ENCODE measurements at regions not wholly inside any gene's neighbourhood (a gene's known extent, or its start where the extent isn't known, plus 50 kb on each side); places are given as distances from the start of the nearest gene placed in this dataset.
"Not testable (repeated sequence)": the region's sequence is repeated elsewhere in the genome, so short reads cannot be mapped to it uniquely, and the experiment has no call there.

DNA sequence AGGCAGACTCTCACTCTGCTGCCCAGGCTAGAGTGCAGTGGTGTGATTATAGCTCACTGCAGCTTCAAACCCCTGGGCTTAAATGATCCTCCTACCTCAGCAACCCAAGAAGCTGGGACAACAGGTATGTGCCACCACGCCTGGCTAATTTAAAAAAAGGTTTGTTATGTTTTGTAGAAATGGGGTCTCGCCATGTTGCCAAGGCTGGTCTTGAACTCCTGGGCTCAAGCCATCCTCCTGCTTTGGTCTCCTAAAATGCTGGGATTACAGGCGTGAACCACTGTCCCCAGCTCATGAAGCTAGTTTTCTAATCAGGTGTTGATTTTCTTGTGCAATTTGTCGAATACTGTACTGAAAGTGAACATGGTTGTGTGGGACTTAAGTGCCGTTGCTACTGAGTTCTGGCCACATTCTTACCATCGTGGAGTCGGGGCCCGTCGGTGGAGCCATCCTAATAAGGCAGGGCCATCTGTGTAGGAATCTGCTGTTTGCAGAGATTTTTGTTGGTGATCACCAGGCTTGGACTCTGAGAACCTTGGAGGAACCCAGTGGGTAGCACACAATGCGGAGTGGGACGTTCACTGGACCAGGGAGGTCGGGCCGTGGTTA is 193.2 kb downstream of the GOLGA6L6 start:
- DNase-seq, result no peak
- no peaks in the 10 kb centered on the region for H3K9me3 ChIP-seq (ENCODE audit: control insufficient read depth, low read length)

DNA sequence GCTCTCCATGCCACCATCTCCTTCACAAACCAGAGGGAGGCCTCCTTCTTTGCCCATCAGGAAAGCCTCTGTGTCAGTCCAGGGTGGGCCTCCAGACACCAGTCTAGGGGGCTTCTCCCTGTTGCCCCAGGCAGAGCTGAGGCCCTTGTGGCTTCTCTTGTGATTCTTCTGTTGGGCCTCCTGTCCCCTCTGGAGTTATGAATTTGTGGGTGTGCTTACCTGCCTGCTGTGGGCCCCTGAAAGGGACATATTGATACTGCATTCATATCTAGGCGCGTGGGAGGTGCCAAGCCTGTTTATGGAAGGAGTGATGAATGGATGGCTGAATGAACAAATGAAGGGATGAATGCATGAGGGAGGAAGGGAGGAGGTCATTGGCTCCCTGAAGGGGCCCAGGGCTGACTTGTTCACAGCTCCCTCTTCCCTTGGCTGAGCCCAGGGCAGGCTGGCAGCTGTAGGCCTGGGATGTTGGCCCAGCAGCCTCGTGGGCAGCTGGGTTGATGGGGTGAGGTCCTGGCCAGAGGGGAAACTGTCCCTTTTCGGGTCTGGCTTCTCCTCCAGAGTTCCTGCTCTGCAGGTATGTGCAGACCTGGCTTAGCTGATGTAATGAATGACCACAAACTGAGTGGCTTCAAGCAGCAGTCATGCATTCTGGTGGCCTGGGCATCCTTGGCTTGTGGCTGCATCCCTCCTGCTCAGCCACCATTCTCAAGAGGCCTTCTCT is 195.4 kb downstream of the GOLGA6L6 start:
- no peaks in the 10 kb centered on the region for H3K9me3 ChIP-seq (ENCODE audit: control insufficient read depth, low read length)
- no peaks in the 10 kb centered on the region for H3K36me3 ChIP-seq (ENCODE audit: control insufficient read depth, insufficient read depth, low read length)
- no peaks in the 10 kb centered on the region for H3K27me3 ChIP-seq (replicated peaks; ENCODE audit: control insufficient read depth, insufficient read depth, low read length, poor library complexity, severe bottlenecking)
- no peak overlapping the region for H3K27ac ChIP-seq (ENCODE audit: insufficient read depth, low read length, poor library complexity, severe bottlenecking)
- DNase-seq, result no peak
- no peak overlapping the region for H3K4me3 ChIP-seq (ENCODE audit: insufficient read depth, low read depth, low read length, poor library complexity, severe bottlenecking)
- H3K4me1 ChIP-seq (ENCODE audit: control insufficient read depth, insufficient read depth, low read length, poor library complexity, severe bottlenecking), result no peaks in the 10 kb centered on the region

More for the DNA sequence above, 193.2 kb downstream of the GOLGA6L6 start:
- Histone ChIP-seq H3K27me3 (replicated peaks; ENCODE audit: control insufficient read depth, insufficient read depth, low read length, poor library complexity, severe bottlenecking) (no peaks in the 10 kb centered on the region), H3K36me3 (ENCODE audit: control insufficient read depth, insufficient read depth, low read length) (no peaks in the 10 kb centered on the region), H3K4me3 (ENCODE audit: insufficient read depth, low read depth, low read length, poor library complexity, severe bottlenecking) (no peak overlapping the region), H3K27ac (ENCODE audit: insufficient read depth, low read length, poor library complexity, severe bottlenecking) (no peak overlapping the region), H3K4me1 (ENCODE audit: control insufficient read depth, insufficient read depth, low read length, poor library complexity, severe bottlenecking) (no peaks in the 10 kb centered on the region)

DNA sequence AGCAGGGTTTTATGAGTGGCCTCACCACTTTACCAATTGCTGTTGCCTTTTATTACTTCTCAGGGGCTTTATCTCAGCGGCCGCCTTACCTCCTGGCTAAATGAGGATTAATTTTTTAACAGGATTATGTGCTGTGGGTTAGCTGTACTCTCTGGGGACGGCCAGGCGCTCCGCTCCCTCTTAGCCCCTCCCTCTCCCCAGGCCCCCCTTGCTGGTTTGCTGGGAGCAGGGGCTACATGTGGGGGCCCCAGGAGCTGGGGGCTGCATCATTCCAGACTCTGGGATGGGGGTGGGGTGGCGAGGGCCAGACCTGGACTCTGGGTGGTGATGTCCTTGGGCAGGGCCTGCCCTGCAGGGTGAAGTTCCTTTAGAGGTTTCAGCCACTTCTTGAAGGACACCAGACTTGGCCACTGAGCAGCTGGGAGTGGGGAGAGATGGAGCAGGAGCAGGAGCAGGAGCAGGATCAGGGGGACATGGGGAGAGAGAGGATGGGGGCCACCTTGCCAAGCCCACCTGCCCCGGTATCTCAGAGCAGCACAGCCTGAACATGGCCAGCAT is 196.1 kb downstream of the GOLGA6L6 start:
- Histone ChIP-seq H3K4me1 (ENCODE audit: control insufficient read depth, insufficient read depth, low read length, poor library complexity, severe bottlenecking) (no peaks in the 10 kb centered on the region), H3K36me3 (ENCODE audit: control insufficient read depth, insufficient read depth, low read length) (no peaks in the 10 kb centered on the region), H3K4me3 (ENCODE audit: insufficient read depth, low read depth, low read length, poor library complexity, severe bottlenecking) (no peak overlapping the region), H3K27me3 (replicated peaks; ENCODE audit: control insufficient read depth, insufficient read depth, low read length, poor library complexity, severe bottlenecking) (no peaks in the 10 kb centered on the region), H3K9me3 (ENCODE audit: control insufficient read depth, low read length) (no peaks in the 10 kb centered on the region), H3K27ac (ENCODE audit: insufficient read depth, low read length, poor library complexity, severe bottlenecking) (no peak overlapping the region)
- no peak for DNase-seq

DNA sequence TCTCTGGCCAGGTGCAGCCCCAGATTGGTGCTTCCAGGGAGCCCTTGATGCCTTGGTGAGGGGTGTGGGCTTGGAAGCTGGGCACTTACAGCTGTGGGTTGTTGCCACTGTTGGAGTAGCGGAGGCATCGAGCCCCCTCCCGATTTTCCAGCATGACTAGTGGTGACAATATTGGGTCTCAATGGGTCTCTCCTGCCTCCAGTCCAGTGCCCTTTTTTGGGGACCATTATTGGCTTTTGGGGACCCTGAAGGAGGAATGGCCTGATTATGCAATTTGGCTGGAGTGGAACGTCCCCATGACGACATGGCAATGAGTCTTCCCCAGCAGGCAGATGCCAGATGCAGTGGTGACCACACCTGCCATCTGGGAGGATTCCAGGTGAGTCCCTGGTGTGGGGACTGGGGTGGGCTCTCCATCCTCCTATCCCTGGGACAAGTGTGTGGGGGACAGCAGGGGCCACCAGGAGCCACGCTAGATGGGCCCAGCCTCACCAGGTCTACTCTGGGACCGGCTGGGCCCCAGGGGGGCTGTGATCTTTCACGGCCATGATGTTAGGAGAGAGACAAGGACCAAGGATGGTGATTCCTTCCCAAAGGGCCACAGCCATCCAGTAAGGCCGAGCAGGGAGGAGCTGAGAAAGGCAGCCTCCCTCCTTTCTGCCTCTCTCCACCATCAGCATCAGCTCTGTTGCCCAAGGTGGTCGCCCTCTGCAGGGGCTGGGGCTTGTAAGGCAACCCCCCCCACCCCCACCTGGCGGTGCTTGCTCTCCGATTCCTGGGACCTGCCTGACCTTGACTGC is 196.8 kb downstream of the GOLGA6L6 start:
- H3K9me3 ChIP-seq (ENCODE audit: control insufficient read depth, low read length), result no peaks in the 10 kb centered on the region
- H3K27me3 ChIP-seq (replicated peaks; ENCODE audit: control insufficient read depth, insufficient read depth, low read length, poor library complexity, severe bottlenecking), result no peaks in the 10 kb centered on the region
- H3K4me3 ChIP-seq (ENCODE audit: insufficient read depth, low read depth, low read length, poor library complexity, severe bottlenecking), result no peak overlapping the region
- no peak overlapping the region for H3K27ac ChIP-seq (ENCODE audit: insufficient read depth, low read length, poor library complexity, severe bottlenecking)
- no peak for DNase-seq
- H3K4me1 ChIP-seq (ENCODE audit: control insufficient read depth, insufficient read depth, low read length, poor library complexity, severe bottlenecking), result no peaks in the 10 kb centered on the region
- no peaks in the 10 kb centered on the region for H3K36me3 ChIP-seq (ENCODE audit: control insufficient read depth, insufficient read depth, low read length)

DNA sequence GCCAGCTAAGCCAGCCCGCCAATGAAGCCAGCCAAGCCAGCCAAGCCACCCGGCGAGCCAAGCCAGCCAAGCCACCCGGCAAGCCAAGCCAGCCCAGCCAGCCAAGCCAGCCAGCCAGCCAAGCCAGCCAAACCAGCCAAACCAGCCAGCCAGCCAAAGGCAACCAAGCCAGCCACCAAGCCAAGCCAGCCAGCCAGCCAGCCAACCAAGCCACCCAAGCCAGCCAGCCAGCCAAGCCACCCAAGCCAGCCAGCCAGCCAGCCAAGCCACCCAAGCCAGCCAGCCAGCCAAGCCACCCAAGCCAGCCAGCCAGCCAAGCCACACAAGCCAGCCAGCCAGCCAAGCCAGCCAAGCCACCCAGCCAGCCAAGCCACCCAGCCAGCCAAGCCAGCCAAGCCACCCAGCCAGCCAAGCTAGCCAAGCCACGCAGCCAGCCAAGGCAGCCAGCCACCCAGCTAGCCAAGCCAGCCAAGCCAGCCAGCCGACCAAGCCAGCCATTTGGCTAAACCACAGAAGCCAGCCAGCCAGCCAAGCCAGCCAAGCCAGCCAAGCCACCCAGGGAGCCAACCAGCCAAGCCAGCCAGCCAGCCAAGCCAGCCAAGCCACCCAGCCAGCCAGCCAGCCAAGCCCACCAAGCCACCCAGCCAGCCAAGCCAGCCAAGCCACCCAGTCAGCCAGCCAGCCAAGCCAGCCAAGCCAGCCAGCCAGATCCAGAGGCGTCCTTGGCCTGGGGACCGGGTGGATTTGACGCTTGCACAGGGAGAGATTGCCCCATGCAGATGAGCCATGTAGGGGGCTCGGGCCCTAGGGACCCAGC is 198.0 kb downstream of the GOLGA6L6 start:
- not testable (repeated sequence) for H3K9me3 ChIP-seq (ENCODE audit: control insufficient read depth, low read length); H3K4me1 ChIP-seq (ENCODE audit: control insufficient read depth, insufficient read depth, low read length, poor library complexity, severe bottlenecking); H3K27ac ChIP-seq (ENCODE audit: insufficient read depth, low read length, poor library complexity, severe bottlenecking); H3K36me3 ChIP-seq (ENCODE audit: control insufficient read depth, insufficient read depth, low read length); H3K27me3 ChIP-seq (replicated peaks; ENCODE audit: control insufficient read depth, insufficient read depth, low read length, poor library complexity, severe bottlenecking); DNase-seq; H3K4me3 ChIP-seq (ENCODE audit: insufficient read depth, low read depth, low read length, poor library complexity, severe bottlenecking)

DNA sequence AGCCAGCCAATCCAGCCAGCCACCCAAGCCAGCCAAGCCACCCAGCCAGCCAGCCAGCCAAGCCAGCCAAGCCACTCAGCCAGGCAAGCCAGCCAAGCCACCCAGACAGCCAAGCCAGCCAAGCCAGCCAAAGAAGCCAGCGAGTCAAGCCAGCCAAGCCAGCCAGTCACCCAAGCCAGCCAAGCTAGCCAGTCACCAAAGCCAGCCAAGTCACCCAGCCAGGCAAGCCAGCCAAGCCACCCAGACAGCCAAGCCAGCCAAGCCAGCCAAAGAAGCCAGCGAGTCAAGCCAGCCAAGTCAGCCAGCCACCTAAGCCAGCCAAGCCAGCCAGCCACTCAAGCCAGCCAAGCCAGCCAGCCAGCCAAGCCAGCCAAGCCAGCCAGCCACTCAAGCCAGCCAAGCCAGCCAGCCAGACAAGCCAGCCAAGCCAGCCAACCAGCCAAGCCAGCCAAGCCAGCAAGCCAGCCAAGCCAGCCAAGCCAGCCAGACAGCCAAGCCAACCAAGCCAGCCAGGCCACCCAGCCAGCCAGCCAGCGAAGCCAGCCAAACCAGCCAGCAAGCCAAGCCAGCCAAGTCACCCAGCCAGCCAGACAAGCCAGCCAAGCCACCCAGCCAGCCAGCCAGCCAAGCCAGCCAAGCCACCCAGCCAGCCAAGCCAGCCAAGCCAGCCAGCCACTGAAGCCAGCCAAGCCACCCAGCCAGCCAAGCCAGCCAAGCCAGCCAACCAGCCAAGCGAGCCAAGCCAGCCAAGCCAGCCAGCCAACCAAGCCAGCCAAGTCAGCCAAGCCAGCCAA is 198.8 kb downstream of the GOLGA6L6 start:
- H3K4me3 ChIP-seq (ENCODE audit: insufficient read depth, low read depth, low read length, poor library complexity, severe bottlenecking); H3K9me3 ChIP-seq (ENCODE audit: control insufficient read depth, low read length); DNase-seq; H3K27ac ChIP-seq (ENCODE audit: insufficient read depth, low read length, poor library complexity, severe bottlenecking); H3K36me3 ChIP-seq (ENCODE audit: control insufficient read depth, insufficient read depth, low read length); H3K27me3 ChIP-seq (replicated peaks; ENCODE audit: control insufficient read depth, insufficient read depth, low read length, poor library complexity, severe bottlenecking); H3K4me1 ChIP-seq (ENCODE audit: control insufficient read depth, insufficient read depth, low read length, poor library complexity, severe bottlenecking): not testable (repeated sequence)

DNA sequence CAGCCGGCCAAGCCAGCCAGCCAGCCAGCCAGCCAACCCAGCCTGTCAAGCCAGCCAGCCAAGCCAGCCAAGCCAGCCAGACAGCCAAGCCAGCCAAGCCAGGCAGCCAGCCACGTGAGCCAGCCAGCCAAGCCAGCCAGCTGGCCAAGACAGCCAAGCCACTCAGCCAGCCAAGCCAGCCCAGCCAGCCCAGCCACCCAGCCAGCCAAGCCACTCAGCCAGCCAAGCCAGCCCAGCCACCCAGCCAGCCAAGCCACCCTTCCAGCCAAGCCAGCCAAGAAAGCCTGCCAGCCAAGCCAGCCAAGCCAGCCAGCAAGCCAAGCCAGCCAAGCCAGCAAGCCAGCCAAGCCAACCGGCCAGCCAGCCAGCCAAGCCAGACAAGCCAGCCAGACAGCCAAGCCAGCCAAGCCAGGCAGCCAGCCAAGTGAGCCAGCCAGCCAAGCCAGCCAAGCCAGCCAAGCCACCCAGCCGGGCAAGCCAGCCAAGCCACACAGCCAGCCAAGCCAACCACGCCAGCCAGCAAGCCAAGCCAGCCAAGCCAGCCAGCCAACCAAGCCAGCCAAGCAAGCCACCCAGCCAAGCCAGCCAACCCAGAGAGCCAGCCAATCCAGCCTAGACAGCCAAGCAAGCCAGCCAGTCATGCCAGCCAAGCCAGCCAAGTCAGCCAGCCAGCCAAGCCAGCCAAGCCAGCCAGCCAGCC is 199.5 kb downstream of the GOLGA6L6 start:
- H3K4me1 ChIP-seq (ENCODE audit: control insufficient read depth, insufficient read depth, low read length, poor library complexity, severe bottlenecking), result no peaks in the 10 kb centered on the region
- DNase-seq, result peak in 2 of 3 donors; percentile 41 to 50
- H3K4me3 ChIP-seq (ENCODE audit: insufficient read depth, low read depth, low read length, poor library complexity, severe bottlenecking), result no peak overlapping the region
- no peak overlapping the region for H3K27ac ChIP-seq (ENCODE audit: insufficient read depth, low read length, poor library complexity, severe bottlenecking)
- no peaks in the 10 kb centered on the region for H3K27me3 ChIP-seq (replicated peaks; ENCODE audit: control insufficient read depth, insufficient read depth, low read length, poor library complexity, severe bottlenecking)
- no peaks in the 10 kb centered on the region for H3K36me3 ChIP-seq (ENCODE audit: control insufficient read depth, insufficient read depth, low read length)
- H3K9me3 ChIP-seq (ENCODE audit: control insufficient read depth, low read length), result no peaks in the 10 kb centered on the region

DNA sequence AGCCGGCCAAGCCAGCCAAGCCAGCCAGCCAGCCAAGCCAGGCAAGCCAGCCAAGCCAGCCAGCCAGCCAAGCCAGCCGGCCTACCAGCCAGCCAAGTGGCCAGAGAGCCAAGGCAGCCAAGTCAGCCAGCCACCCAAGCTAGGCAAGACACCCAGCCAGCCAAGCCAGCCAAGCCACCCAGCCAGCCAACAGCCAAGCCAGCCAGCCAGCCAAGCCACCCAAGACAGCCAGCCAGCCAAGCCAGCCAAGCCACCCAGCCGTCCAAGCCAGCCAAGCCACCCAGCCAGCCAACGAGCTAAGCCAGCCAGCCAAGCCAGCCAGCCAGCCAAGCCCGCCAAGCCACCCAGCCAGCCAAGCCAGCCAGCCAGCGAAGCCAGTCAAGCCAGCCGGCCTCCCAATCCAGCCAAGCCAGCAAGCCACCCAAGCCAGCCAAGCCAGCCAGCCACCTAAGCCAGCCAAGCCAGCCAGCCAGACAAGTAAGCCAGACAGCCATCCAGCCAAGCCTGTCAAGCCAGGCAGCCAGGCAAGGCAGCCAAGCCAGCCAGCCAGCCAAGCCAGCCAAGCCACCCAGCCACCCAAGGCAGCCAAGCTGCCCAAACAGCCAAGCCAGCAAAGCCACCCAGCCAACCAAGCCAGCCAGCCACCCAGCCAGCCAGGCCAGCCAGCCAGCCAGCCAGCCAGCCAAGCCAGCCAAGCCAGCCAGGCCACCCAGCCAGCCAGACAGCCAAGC is 200.5 kb downstream of the GOLGA6L6 start:
- Histone ChIP-seq H3K27ac (ENCODE audit: insufficient read depth, low read length, poor library complexity, severe bottlenecking) (no peak overlapping the region), H3K27me3 (replicated peaks; ENCODE audit: control insufficient read depth, insufficient read depth, low read length, poor library complexity, severe bottlenecking) (no peaks in the 10 kb centered on the region), H3K4me1 (ENCODE audit: control insufficient read depth, insufficient read depth, low read length, poor library complexity, severe bottlenecking) (no peaks in the 10 kb centered on the region), H3K9me3 (ENCODE audit: control insufficient read depth, low read length) (no peaks in the 10 kb centered on the region), H3K4me3 (ENCODE audit: insufficient read depth, low read depth, low read length, poor library complexity, severe bottlenecking) (no peak overlapping the region), H3K36me3 (ENCODE audit: control insufficient read depth, insufficient read depth, low read length) (no peaks in the 10 kb centered on the region)
- peak in 2 of 3 donors; percentile 50 to 51 for DNase-seq

Data from effector memory CD4-positive, alpha-beta T cell (primary cell).